ENCODE measurements at regions not wholly inside any gene's neighbourhood (a gene's known extent, or its start where the extent isn't known, plus 50 kb on each side); places are given as distances from the start of the nearest gene placed in this dataset.
A peak's percentile ranks its signal among the peaks of the same experiment; 100 is the strongest.
"Not testable (repeated sequence)": the region's sequence is repeated elsewhere in the genome, so short reads cannot be mapped to it uniquely, and the experiment has no call there.

- DNase-seq (ENCODE audit: low spot score) = peak; percentile 81
Measured at GRCh38 chr1:221203224-221204054, 324.2 kb downstream of the HLX start.

DNA sequence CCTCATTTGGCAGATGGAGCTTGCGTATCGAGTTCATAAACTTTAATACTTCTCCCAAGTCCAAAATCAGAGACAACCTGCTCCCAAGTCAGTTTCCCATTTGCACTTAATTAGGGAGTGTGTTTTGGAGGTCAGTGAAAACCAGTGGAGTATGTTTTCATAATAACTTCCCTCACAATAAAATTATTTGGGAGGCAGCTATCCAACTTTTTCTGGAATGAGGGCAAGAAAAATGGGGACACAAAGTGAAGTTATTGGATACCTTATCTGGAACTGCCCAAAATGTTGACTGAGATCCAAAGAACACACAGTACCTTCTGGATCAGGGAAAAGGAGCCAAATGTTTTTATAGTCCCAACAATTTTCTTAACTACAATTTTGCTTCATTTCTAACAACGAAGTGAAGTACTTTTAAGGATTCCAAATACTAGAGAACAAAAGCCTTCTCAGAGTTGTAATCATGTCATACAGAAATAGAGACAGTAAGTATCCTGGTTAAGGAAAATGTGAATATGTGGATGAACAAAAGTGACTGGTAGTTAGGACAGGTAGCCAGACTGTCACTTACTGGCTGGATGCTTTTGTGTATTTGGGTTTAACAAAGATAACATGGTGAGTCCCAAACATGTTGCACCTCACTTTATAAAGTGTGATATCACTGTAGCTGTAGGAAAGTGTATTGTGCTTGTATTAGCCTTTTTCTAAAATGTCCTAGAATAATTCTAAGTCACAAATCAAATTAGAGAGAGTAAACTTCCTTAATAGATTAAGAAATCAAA is 325.0 kb downstream of the HLX start:
- DNase-seq (ENCODE audit: low spot score) = no peak

GRCh38 chr1:221206076-221206475 is 326.8 kb downstream of the HLX start:
- DNase-seq (ENCODE audit: low spot score) = no peak

GRCh38 chr1:221212926-221213325 is 333.7 kb downstream of the HLX start:
- no peak for DNase-seq (ENCODE audit: low spot score)

- peak; percentile 42 for DNase-seq (ENCODE audit: low spot score)
Measured at GRCh38 chr1:221217029-221217428, 337.8 kb downstream of the HLX start.

DNA sequence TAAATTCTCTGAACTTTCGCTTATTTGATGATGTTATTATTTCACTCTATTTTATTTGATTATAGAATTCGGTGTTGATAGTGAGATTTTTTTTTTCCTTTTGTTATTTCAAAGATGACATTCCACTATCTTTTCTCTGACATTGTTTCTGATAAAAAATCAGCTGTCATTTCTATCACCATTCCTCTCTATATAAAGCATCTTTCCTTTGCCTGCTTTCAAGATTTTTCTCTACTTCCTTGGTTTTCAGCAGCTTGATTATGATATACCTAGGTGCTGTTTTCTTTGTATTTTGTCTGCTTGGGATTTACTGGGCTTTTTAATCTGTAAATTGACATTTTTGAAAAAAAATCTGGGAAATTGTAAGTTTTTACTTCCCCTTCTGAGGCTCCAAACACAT is 344.0 kb downstream of the HLX start:
- no peak for DNase-seq (ENCODE audit: low spot score)

- no peak for DNase-seq (ENCODE audit: low spot score)
Measured at GRCh38 chr1:221227460-221227859, 348.2 kb downstream of the HLX start.

DNA sequence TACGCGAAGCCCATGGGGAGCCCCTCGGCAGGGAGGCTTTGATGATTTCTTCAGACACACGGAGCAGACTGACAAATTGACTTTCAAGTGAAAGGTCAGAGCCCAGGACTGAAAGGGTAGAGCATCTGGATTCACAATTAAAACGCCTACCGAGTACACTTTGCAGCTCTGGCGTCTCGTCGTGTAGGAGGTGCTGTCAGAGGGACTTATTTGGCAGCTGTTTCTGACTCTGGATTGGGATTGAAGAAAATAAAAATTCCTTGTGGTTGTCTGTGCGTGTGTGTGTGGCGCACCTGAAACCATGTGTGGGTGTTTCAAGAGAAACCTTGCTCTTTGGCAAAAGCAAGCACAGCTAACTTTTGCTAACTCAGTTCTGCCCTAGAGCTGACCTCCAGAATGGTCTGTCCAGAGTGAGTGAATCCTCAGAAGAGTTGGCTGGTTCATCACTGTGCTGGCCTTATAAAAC is 348.7 kb downstream of the HLX start:
- DNase-seq (ENCODE audit: low spot score) = no peak

DNA sequence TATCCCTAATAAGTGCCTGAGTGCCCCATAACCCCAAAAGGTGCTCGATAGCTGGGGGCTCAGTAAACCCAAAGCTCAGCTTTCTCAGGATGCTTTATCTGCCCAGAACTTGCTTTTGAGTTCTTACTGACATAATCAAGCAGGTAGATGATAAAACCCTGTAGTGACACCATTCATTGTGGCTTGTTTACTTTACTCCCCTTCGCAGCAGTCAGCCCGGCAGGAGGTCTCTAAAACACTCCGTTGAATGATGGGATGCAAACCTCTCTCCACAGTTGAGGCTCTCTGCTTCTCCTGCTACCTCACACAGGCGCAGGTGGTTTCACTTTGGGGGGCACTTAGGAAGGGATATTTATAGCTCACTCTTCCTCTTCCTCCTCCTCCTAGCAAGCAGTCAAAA is 349.4 kb downstream of the HLX start:
- no peak for DNase-seq (ENCODE audit: low spot score)

DNA sequence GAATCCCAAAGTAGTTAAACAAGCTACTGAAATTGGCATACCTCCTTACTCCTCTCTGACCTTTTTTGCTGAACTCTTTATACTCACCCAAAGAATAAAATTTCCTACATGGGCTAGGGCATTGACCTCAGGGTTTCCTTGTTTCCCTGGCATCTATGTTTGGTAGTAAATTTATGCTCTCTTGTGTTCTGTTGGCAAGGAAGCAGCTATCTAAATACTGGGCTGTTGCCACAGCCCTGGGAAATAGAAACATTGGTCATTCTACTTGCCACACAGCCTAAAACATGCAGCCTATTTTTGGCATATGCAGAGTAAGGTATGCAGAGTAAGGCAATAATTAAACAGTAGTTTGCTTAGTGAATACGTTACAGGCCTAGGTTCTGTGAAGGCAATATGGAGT is 351.4 kb downstream of the HLX start:
- no peak for DNase-seq (ENCODE audit: low spot score)

DNA sequence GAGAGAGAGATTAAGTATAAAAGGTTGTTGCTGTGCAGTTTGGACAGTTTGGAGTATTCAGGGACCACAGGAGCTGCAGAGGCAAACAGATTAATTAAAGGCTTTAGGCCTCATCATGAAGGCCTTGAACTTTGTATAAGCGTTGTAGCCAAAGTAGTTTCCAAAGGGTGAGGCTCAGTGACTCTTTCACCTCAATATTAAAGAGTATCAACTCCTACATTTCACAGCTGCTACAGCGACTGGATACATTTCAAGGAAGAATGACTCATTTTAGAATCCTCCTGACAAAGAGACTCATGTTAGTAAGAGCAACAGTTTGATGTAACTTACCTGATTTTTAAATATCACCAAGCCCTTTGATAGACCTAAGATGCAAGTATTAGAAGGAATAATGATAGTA is 355.5 kb downstream of the HLX start:
- no peak for DNase-seq (ENCODE audit: low spot score)

DNA sequence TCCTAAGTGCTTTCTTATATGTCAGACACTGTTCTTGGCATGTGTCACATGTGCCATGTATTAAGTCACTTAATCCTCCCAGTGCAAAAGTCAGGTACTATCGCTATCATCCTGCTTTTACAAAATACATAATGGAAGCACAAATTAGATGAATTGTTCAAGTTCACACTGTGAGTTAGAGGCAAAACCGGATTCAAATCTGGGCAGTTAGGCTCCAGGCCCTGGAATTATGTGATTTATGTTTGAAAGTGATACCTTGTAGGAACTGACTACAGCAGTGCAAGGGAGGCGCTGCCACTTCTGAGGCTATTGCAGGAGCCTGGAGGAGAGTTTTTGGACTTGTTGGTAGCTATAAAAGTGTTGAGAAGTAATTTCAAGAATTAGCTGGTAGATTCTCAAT is 358.3 kb downstream of the HLX start:
- no peak for DNase-seq (ENCODE audit: low spot score)

GRCh38 chr1:221239181-221239580 is 359.9 kb downstream of the HLX start:
- no peak for DNase-seq (ENCODE audit: low spot score)

DNA sequence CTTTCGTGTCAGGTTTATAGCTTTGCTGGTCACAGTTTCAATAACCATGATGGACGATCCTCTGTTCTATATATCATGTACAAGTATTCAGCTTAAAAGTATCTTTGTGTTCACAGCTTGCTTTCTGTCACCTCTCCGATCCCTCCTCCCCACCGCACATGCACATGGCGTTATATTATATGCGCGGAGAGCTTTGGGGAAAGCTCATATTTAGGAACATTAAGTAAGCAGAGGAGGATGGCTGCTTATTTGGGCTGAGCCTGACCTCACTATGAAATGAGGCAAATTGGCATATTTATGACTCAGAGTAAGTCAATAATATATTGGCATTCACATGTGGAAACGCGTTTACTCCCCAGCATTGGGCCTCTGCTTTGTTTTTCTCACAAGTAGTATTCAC is 360.5 kb downstream of the HLX start:
- DNase-seq (ENCODE audit: low spot score) = no peak

- DNase-seq (ENCODE audit: low spot score) = no peak
Measured at GRCh38 chr1:221240690-221241089, 361.4 kb downstream of the HLX start.

- no peak for DNase-seq (ENCODE audit: low spot score)
Measured at GRCh38 chr1:221241157-221241556, 361.9 kb downstream of the HLX start.

- no peak for DNase-seq (ENCODE audit: low spot score)
Measured at GRCh38 chr1:221241592-221241991, 362.3 kb downstream of the HLX start.

GRCh38 chr1:221246067-221246466 is 366.8 kb downstream of the HLX start:
- no peak for DNase-seq (ENCODE audit: low spot score)

GRCh38 chr1:221246628-221247415 is 367.6 kb downstream of the HLX start:
- no peak for DNase-seq (ENCODE audit: low spot score)

DNA sequence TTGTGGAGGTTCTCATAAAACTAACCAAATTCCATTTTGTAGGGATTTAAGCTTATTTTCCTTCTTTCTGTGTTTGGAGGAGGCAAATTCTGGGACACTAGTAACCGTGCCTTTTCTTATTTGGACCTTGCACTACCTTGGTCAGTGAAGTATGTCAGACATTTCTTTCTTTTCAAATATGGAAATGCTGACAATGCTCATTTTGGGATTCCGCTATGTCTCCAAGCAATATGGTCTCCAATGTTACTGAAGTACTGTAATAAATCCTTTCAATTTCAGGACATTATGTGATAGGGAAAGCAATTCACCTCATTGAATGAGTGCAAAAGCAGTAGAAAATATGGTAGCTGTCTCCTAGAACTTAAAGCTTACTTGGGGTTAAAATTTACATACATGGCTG is 372.3 kb downstream of the HLX start:
- DNase-seq (ENCODE audit: low spot score) = no peak

DNA sequence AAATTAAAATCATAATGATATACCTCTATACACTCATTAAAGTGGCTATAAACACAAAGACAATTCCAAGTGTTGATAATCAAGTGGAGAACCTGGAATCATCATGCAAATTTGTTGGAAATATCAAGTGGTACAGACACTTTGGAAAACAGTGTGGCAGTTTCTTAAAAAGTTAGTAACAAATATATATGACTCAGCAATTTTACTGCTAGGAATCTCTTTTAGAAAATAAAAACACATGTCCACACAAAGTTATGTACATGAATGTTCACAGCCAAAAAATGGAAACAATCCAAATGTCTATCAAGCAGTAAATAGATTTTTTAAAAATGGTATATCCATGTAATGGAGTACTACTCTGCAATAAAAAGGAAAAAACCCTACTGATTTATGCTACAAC is 375.6 kb downstream of the HLX start:
- no peak for DNase-seq (ENCODE audit: low spot score)

DNA sequence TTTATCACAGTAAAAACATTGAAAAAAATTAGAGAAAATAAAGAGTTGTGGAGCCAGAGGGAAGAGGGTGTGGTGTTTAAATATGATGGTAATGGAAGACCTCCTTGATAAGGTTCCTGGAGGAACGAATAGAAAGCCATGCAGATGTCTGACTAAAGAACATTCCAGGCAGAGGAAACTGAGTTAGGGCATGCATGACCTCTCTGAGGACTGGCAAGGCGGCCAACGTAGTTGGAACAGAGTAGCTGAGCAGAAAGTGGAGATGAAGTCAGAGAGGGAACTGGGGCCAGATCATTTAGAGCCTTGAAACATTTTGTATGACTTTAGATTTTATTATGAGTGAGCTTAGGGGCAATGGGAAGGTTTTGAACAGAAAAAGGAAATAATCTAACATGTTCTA is 377.5 kb downstream of the HLX start:
- DNase-seq (ENCODE audit: low spot score) = no peak

DNA sequence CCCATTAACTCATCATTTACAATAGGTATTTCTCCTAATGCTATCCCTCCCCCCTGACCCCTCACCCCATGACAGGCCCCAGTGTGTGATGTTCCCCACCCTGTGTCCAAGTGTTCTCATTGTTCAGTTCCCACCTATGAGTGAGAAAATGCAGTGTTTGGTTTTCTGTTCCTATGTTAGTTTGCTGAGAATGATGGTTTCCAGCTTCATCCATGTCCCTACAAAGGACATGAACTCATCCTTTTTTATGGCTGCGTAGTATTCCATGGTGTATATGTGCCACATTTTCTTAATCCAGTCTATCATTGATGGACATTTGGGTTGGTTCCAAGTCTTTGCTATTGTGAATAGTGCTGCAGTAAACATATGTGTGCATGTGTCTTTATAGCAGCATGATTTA is 378.3 kb downstream of the HLX start:
- DNase-seq (ENCODE audit: low spot score) = not testable (repeated sequence)

Data from GM03348 (cell line).